Hippocampal formation (tissue), 2 donors: ENCODE measurements at regions not wholly inside any gene's neighbourhood (a gene's known extent, or its start where the extent isn't known, plus 50 kb on each side); places are given as distances from the start of the nearest gene placed in this dataset.
"Not testable (repeated sequence)": the region's sequence is repeated elsewhere in the genome, so short reads cannot be mapped to it uniquely, and the experiment has no call there.

Experiments
- DNase-seq, 2 donors: peaks; one replicate each; lab custom pipeline; 2025; lab: John Stamatoyannopoulos, UW

GRCh38 chr2:59339121-59339836 is 1098.2 kb upstream of the FANCL start:
- DNase-seq = no peak

- no peak for DNase-seq
Measured at GRCh38 chr2:59333007-59333406, 1091.9 kb upstream of the FANCL start.

- not testable (repeated sequence) for DNase-seq
Measured at GRCh38 chr2:59326581-59327365, 1085.6 kb upstream of the FANCL start.

- no peak for DNase-seq
Measured at GRCh38 chr2:59322870-59323269, 1081.7 kb upstream of the FANCL start.

- DNase-seq = no peak
Measured at GRCh38 chr2:59322005-59322404, 1080.9 kb upstream of the FANCL start.

- DNase-seq = no peak
Measured at GRCh38 chr2:59314031-59314766, 1073.1 kb upstream of the FANCL start.

GRCh38 chr2:59312967-59313940 is 1072.1 kb upstream of the FANCL start:
- DNase-seq = no peak

- no peak for DNase-seq
Measured at GRCh38 chr2:59312029-59312428, 1070.9 kb upstream of the FANCL start.

- DNase-seq = no peak
Measured at GRCh38 chr2:59308108-59308507, 1067.0 kb upstream of the FANCL start.

- DNase-seq = no peak
Measured at GRCh38 chr2:59307196-59307595, 1066.1 kb upstream of the FANCL start.

GRCh38 chr2:59303272-59303671 is 1062.1 kb upstream of the FANCL start:
- no peak for DNase-seq

GRCh38 chr2:59302683-59303082 is 1061.6 kb upstream of the FANCL start:
- no peak for DNase-seq

GRCh38 chr2:59301466-59302402 is 1060.6 kb upstream of the FANCL start:
- DNase-seq = peak; percentile 10 to 68

GRCh38 chr2:59297816-59298215 is 1056.7 kb upstream of the FANCL start:
- no peak for DNase-seq

GRCh38 chr2:59296279-59296678 is 1055.2 kb upstream of the FANCL start:
- DNase-seq = no peak

GRCh38 chr2:59295524-59296162 is 1054.5 kb upstream of the FANCL start:
- no peak for DNase-seq

GRCh38 chr2:59288771-59289170 is 1047.6 kb upstream of the FANCL start:
- no peak for DNase-seq

GRCh38 chr2:59282374-59283057 is 1041.4 kb upstream of the FANCL start:
- no peak for DNase-seq

- no peak for DNase-seq
Measured at GRCh38 chr2:59277671-59278070, 1036.5 kb upstream of the FANCL start.
